Adrenal gland (tissue), 9 donors: ENCODE measurements at regions not wholly inside any gene's neighbourhood (a gene's known extent, or its start where the extent isn't known, plus 50 kb on each side); places are given as distances from the start of the nearest gene placed in this dataset.

ENCODE experiments used
- DNase-seq, 7 donors: peaks; one replicate each; pipeline ENCODE4 v3.0.0-alpha.2; 2019 to 2020
- H3K27ac ChIP-seq, 5 donors: fragments of 200-600 bp; sonication (generic) in 4 of 5; 1 replicate in 3 of 5; 2 replicates in 2 of 5; pipeline versions ENCODE4 v1.5.1 to v1.8.0; 2016 to 2020; ENCODE audit warnings: mild to moderate bottlenecking in 1 of 5
- H3K27me3 ChIP-seq: fragments of 200-600 bp; 2 replicates; pipeline ENCODE4 v1.8.0; 2021
- H3K36me3 ChIP-seq, 2 donors: fragments of 200-600 bp; replicated peaks in 1 of 2; 1 replicate in 1 of 2; 2 replicates in 1 of 2; pipeline versions ENCODE4 v1.5.1 to v1.8.0; 2018 to 2022
- H3K4me1 ChIP-seq, 2 donors: fragments of 200-600 bp; replicated peaks in 1 of 2; 1 replicate in 1 of 2; 2 replicates in 1 of 2; pipeline versions ENCODE4 v1.5.1 to v1.8.0; 2018 to 2021
- H3K4me3 ChIP-seq, 4 donors: fragments of 200-600 bp; sonication (generic) in 3 of 4; one replicate each; pipeline ENCODE4 v1.5.1; 2016 to 2018
- H3K9me3 ChIP-seq, 3 donors: fragments of 200-600 bp; sonication (generic) in 1 of 3; replicated peaks in 1 of 3; 1 replicate in 2 of 3; 2 replicates in 1 of 3; pipeline versions ENCODE4 v1.5.1 to v1.8.0; 2016 to 2021
- POLR2A ChIP-seq, 2 donors: fragments of 450-650 bp; IDR thresholded peaks; one replicate each; pipeline ENCODE4 v1.6.1; 2017; ENCODE audit warnings: antibody characterized with exemption in 2 of 2, mild to moderate bottlenecking in 2 of 2, moderate library complexity in 1 of 2
- WGBS, 4 donors: extraction: QIAGEN DNeasy Blood & Tissue Kit in 2 of 4; methylation state at CpG; one replicate each; pipeline versions ENCODE4 v1.1.5 to v1.1.7; 2013 to 2017; 5-methylcytosine and 5-hydroxymethylcytosine counted together
- intact Hi-C, 2 donors: fragments of 100-400 bp; cut with DNase I; formaldehyde crosslinking; loops; one replicate each; pipeline versions ENCODE4 v1.14.1 to v1.15.0; 2022 to 2023
- TF ChIP-seq, protein P1 (sequence below), 6 experiments: fragments of 450-650 bp in 4 of 6; fragments of 200-600 bp in 2 of 6; sonication (generic) in 1 of 6; IDR thresholded peaks; 1 replicate in 5 of 6; 2 replicates in 1 of 6; pipeline versions ENCODE4 v1.5.1 to v1.8.0; 2016 to 2021; ENCODE audit warnings: antibody characterized with exemption in 6 of 6, mild to moderate bottlenecking in 2 of 6, moderate library complexity in 1 of 6
- donor health status: healthy with polysubstance abuse.
- donor health status: Bipolar disorder and iron deficiency.
- donor health status: DM: yes; HTN: yes; CAD: no.
- donor health status: DM: no; HTN: no; CAD: no.
- donor health status: DM: no; HTN: no; CAD: no.

GRCh38 chr16:9458816-9459215 is 367.4 kb downstream of the HAPSTR1 start:
- Histone ChIP-seq H3K27ac (no peak overlapping the region), H3K27me3 (no peaks in the 10 kb centered on the region), H3K4me3 (no peak overlapping the region), H3K36me3 (no peaks in the 10 kb centered on the region), H3K9me3 (no peaks in the 10 kb centered on the region), H3K4me1 (no peaks in the 10 kb centered on the region)
- DNase-seq = no peak
- TF ChIP-seq POLR2A (IDR thresholded peaks at IDR 0.05) = no peak
- TF ChIP-seq, protein P1, sequence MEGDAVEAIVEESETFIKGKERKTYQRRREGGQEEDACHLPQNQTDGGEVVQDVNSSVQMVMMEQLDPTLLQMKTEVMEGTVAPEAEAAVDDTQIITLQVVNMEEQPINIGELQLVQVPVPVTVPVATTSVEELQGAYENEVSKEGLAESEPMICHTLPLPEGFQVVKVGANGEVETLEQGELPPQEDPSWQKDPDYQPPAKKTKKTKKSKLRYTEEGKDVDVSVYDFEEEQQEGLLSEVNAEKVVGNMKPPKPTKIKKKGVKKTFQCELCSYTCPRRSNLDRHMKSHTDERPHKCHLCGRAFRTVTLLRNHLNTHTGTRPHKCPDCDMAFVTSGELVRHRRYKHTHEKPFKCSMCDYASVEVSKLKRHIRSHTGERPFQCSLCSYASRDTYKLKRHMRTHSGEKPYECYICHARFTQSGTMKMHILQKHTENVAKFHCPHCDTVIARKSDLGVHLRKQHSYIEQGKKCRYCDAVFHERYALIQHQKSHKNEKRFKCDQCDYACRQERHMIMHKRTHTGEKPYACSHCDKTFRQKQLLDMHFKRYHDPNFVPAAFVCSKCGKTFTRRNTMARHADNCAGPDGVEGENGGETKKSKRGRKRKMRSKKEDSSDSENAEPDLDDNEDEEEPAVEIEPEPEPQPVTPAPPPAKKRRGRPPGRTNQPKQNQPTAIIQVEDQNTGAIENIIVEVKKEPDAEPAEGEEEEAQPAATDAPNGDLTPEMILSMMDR (IDR thresholded peaks at IDR 0.05) = no peak
- intact Hi-C loops = no loop called here
- 65 to 81% (median 74%) methylated on average over 6 of the region's 6 CpGs for WGBS, 4 donors

DNA sequence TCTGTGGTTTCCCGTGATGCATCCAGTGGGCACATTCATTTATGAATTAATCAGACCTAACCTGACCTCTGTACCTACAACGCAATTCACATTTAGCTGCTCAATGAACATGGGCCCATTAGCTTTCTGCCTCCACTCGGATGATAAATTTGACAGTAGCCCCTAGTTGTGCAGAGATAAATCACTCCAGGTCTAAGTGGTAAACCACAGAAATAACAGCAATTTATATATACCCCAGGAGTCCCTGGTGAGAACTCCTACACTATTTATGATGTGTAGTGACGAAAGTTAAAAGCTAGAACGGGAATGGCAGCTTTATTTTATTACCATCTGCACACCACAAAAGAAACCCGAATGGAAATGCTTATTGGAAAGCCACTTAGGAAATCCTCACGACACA is 371.5 kb downstream of the HAPSTR1 start:
- H3K9me3 ChIP-seq = no peaks in the 10 kb centered on the region
- H3K4me3 ChIP-seq = no peak overlapping the region
- WGBS, 4 donors = 41 to 54% (median 47%) methylated on average over 7 of the region's 7 CpGs
- DNase-seq = no peak
- no peaks in the 10 kb centered on the region for H3K4me1 ChIP-seq
- no peak overlapping the region for H3K27ac ChIP-seq
- intact Hi-C loops = no loop called here
- H3K27me3 ChIP-seq = no peaks in the 10 kb centered on the region
- H3K36me3 ChIP-seq = no peaks in the 10 kb centered on the region
- TF ChIP-seq, protein P1 (IDR thresholded peaks at IDR 0.05) = no peak
- no peak for TF ChIP-seq POLR2A (IDR thresholded peaks at IDR 0.05)

DNA sequence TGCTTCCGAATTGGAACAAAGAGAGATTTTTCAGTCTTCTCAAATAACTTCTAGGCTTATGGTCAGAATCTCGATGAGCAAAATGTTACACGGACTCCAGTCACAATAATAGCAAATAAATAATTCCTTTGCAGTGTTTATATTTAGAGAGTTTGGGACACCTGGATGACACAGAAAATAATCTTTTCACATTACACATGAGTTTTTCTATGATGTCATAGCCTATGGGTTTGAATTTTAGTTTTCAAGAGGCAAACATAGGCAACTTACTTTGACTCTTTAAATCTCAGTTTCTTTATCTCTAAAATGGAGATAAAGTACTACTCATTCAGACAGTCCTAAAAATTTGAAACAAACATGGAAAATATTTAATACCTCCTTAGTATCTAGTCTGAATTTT is 372.0 kb downstream of the HAPSTR1 start:
- DNase-seq = no peak
- Histone ChIP-seq H3K27me3 (no peaks in the 10 kb centered on the region), H3K4me1 (no peaks in the 10 kb centered on the region), H3K9me3 (no peaks in the 10 kb centered on the region), H3K27ac (no peak overlapping the region), H3K4me3 (no peak overlapping the region), H3K36me3 (no peaks in the 10 kb centered on the region)
- TF ChIP-seq, protein P1 (IDR thresholded peaks at IDR 0.05) = no peak
- no peak for TF ChIP-seq POLR2A (IDR thresholded peaks at IDR 0.05)
- WGBS, 4 donors = 57 to 73% (median 71%) methylated on average over 3 of the region's 3 CpGs
- intact Hi-C loops = no loop called here

GRCh38 chr16:9465161-9465560 is 373.7 kb downstream of the HAPSTR1 start:
- DNase-seq = no peak
- no peak overlapping the region for H3K27ac ChIP-seq
- H3K4me1 ChIP-seq = no peaks in the 10 kb centered on the region
- no peak overlapping the region for H3K4me3 ChIP-seq
- 68 to 77% (median 72%) methylated on average over 4 of the region's 4 CpGs for WGBS, 4 donors
- no peaks in the 10 kb centered on the region for H3K27me3 ChIP-seq
- TF ChIP-seq, protein P1 (IDR thresholded peaks at IDR 0.05) = no peak
- no peak for TF ChIP-seq POLR2A (IDR thresholded peaks at IDR 0.05)
- no peaks in the 10 kb centered on the region for H3K9me3 ChIP-seq
- H3K36me3 ChIP-seq = no peaks in the 10 kb centered on the region
- intact Hi-C loops = no loop called here
